ENCODE measurements at regions not wholly inside any gene's neighbourhood (a gene's known extent, or its start where the extent isn't known, plus 50 kb on each side); places are given as distances from the start of the nearest gene placed in this dataset.

DNA sequence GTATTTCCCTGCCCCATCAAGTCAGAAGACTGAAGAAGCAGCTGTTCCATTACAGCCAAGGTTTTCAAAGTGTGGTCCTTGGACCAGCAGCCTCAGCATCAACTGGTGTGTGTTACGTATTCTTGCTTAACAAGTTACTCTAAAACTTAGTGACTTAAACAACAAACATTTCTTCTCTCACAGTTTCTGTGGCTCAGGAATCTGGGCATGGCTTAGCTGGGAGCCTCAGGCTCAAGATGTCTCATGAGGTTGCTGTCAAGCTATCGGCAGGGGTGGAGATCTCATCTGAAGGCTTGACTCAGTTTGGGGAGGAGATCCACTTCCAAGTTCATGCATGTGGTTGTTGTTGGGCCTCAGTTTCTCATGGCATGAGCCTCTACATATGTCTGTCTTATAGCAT, 174.5 kb downstream of the KTN1 start:
- no peak for TF ChIP-seq POLR2A (IDR thresholded peaks at IDR 0.05; ENCODE audit: low read depth, low read length)
- TF ChIP-seq, protein P1, sequence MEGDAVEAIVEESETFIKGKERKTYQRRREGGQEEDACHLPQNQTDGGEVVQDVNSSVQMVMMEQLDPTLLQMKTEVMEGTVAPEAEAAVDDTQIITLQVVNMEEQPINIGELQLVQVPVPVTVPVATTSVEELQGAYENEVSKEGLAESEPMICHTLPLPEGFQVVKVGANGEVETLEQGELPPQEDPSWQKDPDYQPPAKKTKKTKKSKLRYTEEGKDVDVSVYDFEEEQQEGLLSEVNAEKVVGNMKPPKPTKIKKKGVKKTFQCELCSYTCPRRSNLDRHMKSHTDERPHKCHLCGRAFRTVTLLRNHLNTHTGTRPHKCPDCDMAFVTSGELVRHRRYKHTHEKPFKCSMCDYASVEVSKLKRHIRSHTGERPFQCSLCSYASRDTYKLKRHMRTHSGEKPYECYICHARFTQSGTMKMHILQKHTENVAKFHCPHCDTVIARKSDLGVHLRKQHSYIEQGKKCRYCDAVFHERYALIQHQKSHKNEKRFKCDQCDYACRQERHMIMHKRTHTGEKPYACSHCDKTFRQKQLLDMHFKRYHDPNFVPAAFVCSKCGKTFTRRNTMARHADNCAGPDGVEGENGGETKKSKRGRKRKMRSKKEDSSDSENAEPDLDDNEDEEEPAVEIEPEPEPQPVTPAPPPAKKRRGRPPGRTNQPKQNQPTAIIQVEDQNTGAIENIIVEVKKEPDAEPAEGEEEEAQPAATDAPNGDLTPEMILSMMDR (IDR thresholded peaks at IDR 0.05; ENCODE audit: extremely low read depth in 1 of 2, insufficient read depth in 1 of 2, low read depth in 1 of 2, low read length in 2 of 2), result no peak
- TF ChIP-seq EZH2 (IDR thresholded peaks at IDR 0.05; ENCODE audit: borderline replicate concordance, low read depth, low read length, severe bottlenecking), result no peak
- TF ChIP-seq POLR2AphosphoS5 (IDR thresholded peaks at IDR 0.05; ENCODE audit: insufficient read depth, low read depth, low read length), result no peak
